ENCODE measurements at regions not wholly inside any gene's neighbourhood (a gene's known extent, or its start where the extent isn't known, plus 50 kb on each side); places are given as distances from the start of the nearest gene placed in this dataset.

DNA sequence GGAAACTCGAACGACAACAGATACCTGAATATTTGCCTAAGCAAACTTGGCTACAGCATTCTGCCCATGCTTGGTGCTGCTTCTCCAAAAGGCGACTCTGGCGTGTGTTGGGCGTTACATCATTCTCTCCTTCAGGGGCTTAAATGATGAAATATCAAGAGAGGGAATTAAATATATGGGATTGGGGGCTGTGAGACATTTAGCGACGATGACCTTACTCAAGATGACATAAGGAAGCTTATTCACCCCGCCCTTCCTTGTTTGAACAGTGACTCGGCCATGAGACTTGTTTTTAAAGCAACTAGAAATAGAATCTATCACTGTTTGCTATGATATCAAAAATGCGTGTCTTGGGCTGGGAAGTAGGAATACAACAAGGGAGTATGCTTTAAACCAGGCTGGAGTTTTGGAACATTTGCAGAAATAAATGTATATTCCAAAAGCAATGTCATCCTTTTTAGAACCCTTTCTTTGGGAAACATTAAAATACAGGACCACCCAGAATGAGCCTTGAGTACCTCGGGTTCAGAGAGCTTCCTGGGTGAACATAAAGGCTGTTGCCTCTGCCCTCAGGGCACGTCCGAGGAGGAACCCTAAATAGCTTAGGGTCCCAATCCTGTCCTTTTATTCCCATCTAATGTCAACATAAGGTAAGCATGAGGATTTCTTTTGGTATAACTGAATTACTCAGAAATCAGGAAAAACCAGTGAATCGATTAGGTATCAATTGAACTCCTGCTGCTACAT lies 123.3 kb upstream of the SLC45A1 start:
- Histone ChIP-seq H3F3A (ENCODE audit: control insufficient read depth, insufficient read depth) (no peaks in the 10 kb centered on the region), H3K4me2 (ENCODE audit: low read length) (no peak overlapping the region), H3K27me3 (ENCODE audit: control insufficient read depth, low read length) (no peaks in the 10 kb centered on the region; the same call in 1 of the 2 replicates), H3K36me3 (ENCODE audit: control insufficient read depth, low read length) (no peaks in the 10 kb centered on the region), H3K9me3 (ENCODE audit: control insufficient read depth, insufficient read depth, low read length) (no peaks in the 10 kb centered on the region), H3K9me2 (replicated peaks; ENCODE audit: control insufficient read depth, low read length) (no peaks in the 10 kb centered on the region), H4K20me1 (ENCODE audit: control insufficient read depth, insufficient read depth, low read depth, low read length) (no peaks in the 10 kb centered on the region), H3K27ac (ENCODE audit: low read depth, low read length) (no peak overlapping the region), H3K79me2 (ENCODE audit: control insufficient read depth, low read length) (no peaks in the 10 kb centered on the region), H3K4me1 (ENCODE audit: control insufficient read depth, low read length) (no peaks in the 10 kb centered on the region), H3K4me3 (ENCODE audit: low read length) (no peak overlapping the region)
- no peak for TF ChIP-seq EZH2phosphoT487 (IDR thresholded peaks at IDR 0.05; ENCODE audit: borderline replicate concordance, low read length)
- TF ChIP-seq, protein P1, sequence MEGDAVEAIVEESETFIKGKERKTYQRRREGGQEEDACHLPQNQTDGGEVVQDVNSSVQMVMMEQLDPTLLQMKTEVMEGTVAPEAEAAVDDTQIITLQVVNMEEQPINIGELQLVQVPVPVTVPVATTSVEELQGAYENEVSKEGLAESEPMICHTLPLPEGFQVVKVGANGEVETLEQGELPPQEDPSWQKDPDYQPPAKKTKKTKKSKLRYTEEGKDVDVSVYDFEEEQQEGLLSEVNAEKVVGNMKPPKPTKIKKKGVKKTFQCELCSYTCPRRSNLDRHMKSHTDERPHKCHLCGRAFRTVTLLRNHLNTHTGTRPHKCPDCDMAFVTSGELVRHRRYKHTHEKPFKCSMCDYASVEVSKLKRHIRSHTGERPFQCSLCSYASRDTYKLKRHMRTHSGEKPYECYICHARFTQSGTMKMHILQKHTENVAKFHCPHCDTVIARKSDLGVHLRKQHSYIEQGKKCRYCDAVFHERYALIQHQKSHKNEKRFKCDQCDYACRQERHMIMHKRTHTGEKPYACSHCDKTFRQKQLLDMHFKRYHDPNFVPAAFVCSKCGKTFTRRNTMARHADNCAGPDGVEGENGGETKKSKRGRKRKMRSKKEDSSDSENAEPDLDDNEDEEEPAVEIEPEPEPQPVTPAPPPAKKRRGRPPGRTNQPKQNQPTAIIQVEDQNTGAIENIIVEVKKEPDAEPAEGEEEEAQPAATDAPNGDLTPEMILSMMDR (IDR thresholded peaks at IDR 0.05; ENCODE audit: low read depth, low read length, poor library complexity, severe bottlenecking): no peak

DNA sequence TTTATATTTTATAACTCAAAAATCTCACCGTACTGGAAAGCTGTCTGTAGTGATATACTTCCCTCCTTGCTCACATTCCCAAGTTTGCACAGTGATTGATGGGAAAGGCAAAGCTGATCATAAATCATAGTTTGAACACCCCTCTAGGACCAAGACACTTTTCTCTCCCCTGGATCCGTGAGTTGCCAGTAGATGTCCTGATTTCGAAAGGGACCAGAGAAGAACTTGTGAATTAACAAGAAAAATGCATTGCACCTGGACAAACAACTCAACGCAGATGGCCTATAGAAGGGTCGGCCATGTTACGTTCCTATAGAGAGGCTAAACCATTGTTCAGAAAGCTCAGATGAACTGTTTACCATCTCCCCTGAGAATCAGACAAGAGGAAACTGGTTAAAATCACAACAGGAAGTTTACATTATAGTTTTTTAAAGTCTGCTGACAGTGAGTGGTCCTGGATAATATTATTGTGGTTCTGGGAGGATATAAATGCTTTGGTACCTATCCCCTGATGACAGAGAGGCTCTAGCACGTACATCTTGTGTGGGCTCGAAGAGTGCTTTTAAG lies 124.0 kb upstream of the SLC45A1 start:
- no peak overlapping the region for H3K4me3 ChIP-seq (ENCODE audit: low read length)
- H3K4me2 ChIP-seq (ENCODE audit: low read length): no peak overlapping the region
- no peaks in the 10 kb centered on the region for H4K20me1 ChIP-seq (ENCODE audit: control insufficient read depth, insufficient read depth, low read depth, low read length)
- no peaks in the 10 kb centered on the region for H3F3A ChIP-seq (ENCODE audit: control insufficient read depth, insufficient read depth)
- no peaks in the 10 kb centered on the region for H3K79me2 ChIP-seq (ENCODE audit: control insufficient read depth, low read length)
- H3K9me2 ChIP-seq (replicated peaks; ENCODE audit: control insufficient read depth, low read length): no peaks in the 10 kb centered on the region
- H3K36me3 ChIP-seq (ENCODE audit: control insufficient read depth, low read length): no peaks in the 10 kb centered on the region
- TF ChIP-seq EZH2phosphoT487 (IDR thresholded peaks at IDR 0.05; ENCODE audit: borderline replicate concordance, low read length): no peak
- TF ChIP-seq, protein P1 (IDR thresholded peaks at IDR 0.05; ENCODE audit: low read depth, low read length, poor library complexity, severe bottlenecking): no peak
- no peak overlapping the region for H3K27ac ChIP-seq (ENCODE audit: low read depth, low read length)
- H3K9me3 ChIP-seq (ENCODE audit: control insufficient read depth, insufficient read depth, low read length): no peaks in the 10 kb centered on the region
- no peaks in the 10 kb centered on the region for H3K4me1 ChIP-seq (ENCODE audit: control insufficient read depth, low read length)
- H3K27me3 ChIP-seq (ENCODE audit: control insufficient read depth, low read length): no peaks in the 10 kb centered on the region; the same call in 1 of the 2 replicates

DNA sequence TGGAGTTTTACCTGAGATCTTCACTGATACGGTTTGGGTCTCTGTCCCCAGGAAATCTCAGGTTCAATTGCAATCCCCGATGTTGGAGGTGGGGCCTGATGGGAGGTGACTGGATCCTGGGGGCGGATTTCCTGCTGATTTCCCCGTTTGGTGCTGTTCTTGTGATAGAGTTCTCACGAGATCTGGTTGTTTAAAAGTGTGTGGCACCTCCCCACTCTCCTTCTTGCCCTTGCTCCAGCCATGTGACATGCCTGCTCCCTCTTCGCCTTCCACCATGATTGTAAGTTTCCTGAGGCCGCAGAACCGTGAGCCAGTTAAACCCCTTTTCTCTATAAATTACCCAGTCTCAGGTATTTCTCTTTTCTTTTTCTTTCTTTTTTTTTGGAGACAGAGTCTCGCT lies 126.4 kb upstream of the SLC45A1 start:
- no peak overlapping the region for H3K4me3 ChIP-seq (ENCODE audit: low read length)
- H3K27me3 ChIP-seq (ENCODE audit: control insufficient read depth, low read length): no peaks in the 10 kb centered on the region; the same call in 1 of the 2 replicates
- H3K36me3 ChIP-seq (ENCODE audit: control insufficient read depth, low read length): no peaks in the 10 kb centered on the region
- no peaks in the 10 kb centered on the region for H3K4me1 ChIP-seq (ENCODE audit: control insufficient read depth, low read length)
- H3K9me3 ChIP-seq (ENCODE audit: control insufficient read depth, insufficient read depth, low read length): no peaks in the 10 kb centered on the region
- no peak overlapping the region for H3K27ac ChIP-seq (ENCODE audit: low read depth, low read length)
- no peaks in the 10 kb centered on the region for H3F3A ChIP-seq (ENCODE audit: control insufficient read depth, insufficient read depth)
- TF ChIP-seq EZH2phosphoT487 (IDR thresholded peaks at IDR 0.05; ENCODE audit: borderline replicate concordance, low read length): no peak
- TF ChIP-seq, protein P1 (IDR thresholded peaks at IDR 0.05; ENCODE audit: low read depth, low read length, poor library complexity, severe bottlenecking): no peak
- H3K79me2 ChIP-seq (ENCODE audit: control insufficient read depth, low read length): no peaks in the 10 kb centered on the region
- no peak overlapping the region for H3K4me2 ChIP-seq (ENCODE audit: low read length)
- H3K9me2 ChIP-seq (replicated peaks; ENCODE audit: control insufficient read depth, low read length): no peaks in the 10 kb centered on the region
- no peaks in the 10 kb centered on the region for H4K20me1 ChIP-seq (ENCODE audit: control insufficient read depth, insufficient read depth, low read depth, low read length)
